ENCODE measurements at regions not wholly inside any gene's neighbourhood (a gene's known extent, or its start where the extent isn't known, plus 50 kb on each side); places are given as distances from the start of the nearest gene placed in this dataset.

- TF ChIP-seq EZH2 (optimal IDR thresholded peaks at IDR 0.05; ENCODE audit: low read depth, low read length) (no peak), CTCF (IDR thresholded peaks at IDR 0.05; ENCODE audit: low read length) (no peak), EZH2phosphoT487 (IDR thresholded peaks at IDR 0.05; ENCODE audit: low read length) (no peak)
- no peaks in the 10 kb centered on the region for H3K9me2 ChIP-seq (replicated peaks; ENCODE audit: insufficient read depth, low read length)
- H3K4me3 ChIP-seq (ENCODE audit: low read length), result no peak overlapping the region
- no peaks in the 10 kb centered on the region for H4K20me1 ChIP-seq (ENCODE audit: insufficient read depth, low read length)
- no peak overlapping the region for H3K27ac ChIP-seq (ENCODE audit: low read length)
- H3K9me3 ChIP-seq (replicated peaks; ENCODE audit: insufficient read depth, low read length), result no peaks in the 10 kb centered on the region
- H3K9ac ChIP-seq (ENCODE audit: low read length), result no peak overlapping the region
- H3F3A ChIP-seq (ENCODE audit: insufficient read depth, low read length), result no peaks in the 10 kb centered on the region
- no peak overlapping the region for H3K4me2 ChIP-seq (ENCODE audit: low read depth, low read length)
- H3K4me1 ChIP-seq (ENCODE audit: low read length), result no peaks in the 10 kb centered on the region
- no peaks in the 10 kb centered on the region for H3K36me3 ChIP-seq (replicated peaks; ENCODE audit: insufficient read depth, low read length)
- no peak for DNase-seq
- no peaks in the 10 kb centered on the region for H3K27me3 ChIP-seq (replicated peaks; ENCODE audit: insufficient read depth, low read length)
- no peak overlapping the region for H2AFZ ChIP-seq (ENCODE audit: low read length)
- H3K79me2 ChIP-seq (ENCODE audit: low read length), result no peaks in the 10 kb centered on the region
Observed at GRCh38 chr5:26649000-26649399, 389.4 kb downstream of the CDH9 start.

- no peaks in the 10 kb centered on the region for H4K20me1 ChIP-seq (ENCODE audit: insufficient read depth, low read length)
- no peaks in the 10 kb centered on the region for H3F3A ChIP-seq (ENCODE audit: insufficient read depth, low read length)
- H2AFZ ChIP-seq (ENCODE audit: low read length), result no peak overlapping the region
- no peak for DNase-seq
- no peak overlapping the region for H3K9ac ChIP-seq (ENCODE audit: low read length)
- H3K9me2 ChIP-seq (replicated peaks; ENCODE audit: insufficient read depth, low read length), result no peaks in the 10 kb centered on the region
- H3K79me2 ChIP-seq (ENCODE audit: low read length), result no peaks in the 10 kb centered on the region
- H3K4me2 ChIP-seq (ENCODE audit: low read depth, low read length), result no peak overlapping the region
- H3K27ac ChIP-seq (ENCODE audit: low read length), result no peak overlapping the region
- no peaks in the 10 kb centered on the region for H3K36me3 ChIP-seq (replicated peaks; ENCODE audit: insufficient read depth, low read length)
- H3K4me1 ChIP-seq (ENCODE audit: low read length), result no peaks in the 10 kb centered on the region
- no peak for TF ChIP-seq EZH2 (optimal IDR thresholded peaks at IDR 0.05; ENCODE audit: low read depth, low read length)
- no peak for TF ChIP-seq EZH2phosphoT487 (IDR thresholded peaks at IDR 0.05; ENCODE audit: low read length)
- no peak for TF ChIP-seq CTCF (IDR thresholded peaks at IDR 0.05; ENCODE audit: low read length)
- H3K4me3 ChIP-seq (ENCODE audit: low read length), result no peak overlapping the region
- H3K27me3 ChIP-seq (replicated peaks; ENCODE audit: insufficient read depth, low read length), result no peaks in the 10 kb centered on the region
- H3K9me3 ChIP-seq (replicated peaks; ENCODE audit: insufficient read depth, low read length), result no peaks in the 10 kb centered on the region
Observed at GRCh38 chr5:26647781-26648180, 390.6 kb downstream of the CDH9 start.

- Histone ChIP-seq H3K4me2 (ENCODE audit: low read depth, low read length) (no peak overlapping the region), H3K27ac (ENCODE audit: low read length) (no peak overlapping the region), H3K27me3 (replicated peaks; ENCODE audit: insufficient read depth, low read length) (no peaks in the 10 kb centered on the region), H3K36me3 (replicated peaks; ENCODE audit: insufficient read depth, low read length) (no peaks in the 10 kb centered on the region), H4K20me1 (ENCODE audit: insufficient read depth, low read length) (no peaks in the 10 kb centered on the region), H3K79me2 (ENCODE audit: low read length) (no peaks in the 10 kb centered on the region), H2AFZ (ENCODE audit: low read length) (no peak overlapping the region), H3K9me2 (replicated peaks; ENCODE audit: insufficient read depth, low read length) (no peaks in the 10 kb centered on the region), H3K4me1 (ENCODE audit: low read length) (no peaks in the 10 kb centered on the region), H3K4me3 (ENCODE audit: low read length) (no peak overlapping the region), H3F3A (ENCODE audit: insufficient read depth, low read length) (no peaks in the 10 kb centered on the region), H3K9me3 (replicated peaks; ENCODE audit: insufficient read depth, low read length) (no peaks in the 10 kb centered on the region), H3K9ac (ENCODE audit: low read length) (no peak overlapping the region)
- TF ChIP-seq EZH2phosphoT487 (IDR thresholded peaks at IDR 0.05; ENCODE audit: low read length) (no peak), CTCF (IDR thresholded peaks at IDR 0.05; ENCODE audit: low read length) (no peak), EZH2 (optimal IDR thresholded peaks at IDR 0.05; ENCODE audit: low read depth, low read length) (no peak)
- no peak for DNase-seq
Observed at GRCh38 chr5:26645659-26646058, 392.7 kb downstream of the CDH9 start.

All from MM.1S (cell line).